ENCODE measurements at regions not wholly inside any gene's neighbourhood (a gene's known extent, or its start where the extent isn't known, plus 50 kb on each side); places are given as distances from the start of the nearest gene placed in this dataset.

DNA sequence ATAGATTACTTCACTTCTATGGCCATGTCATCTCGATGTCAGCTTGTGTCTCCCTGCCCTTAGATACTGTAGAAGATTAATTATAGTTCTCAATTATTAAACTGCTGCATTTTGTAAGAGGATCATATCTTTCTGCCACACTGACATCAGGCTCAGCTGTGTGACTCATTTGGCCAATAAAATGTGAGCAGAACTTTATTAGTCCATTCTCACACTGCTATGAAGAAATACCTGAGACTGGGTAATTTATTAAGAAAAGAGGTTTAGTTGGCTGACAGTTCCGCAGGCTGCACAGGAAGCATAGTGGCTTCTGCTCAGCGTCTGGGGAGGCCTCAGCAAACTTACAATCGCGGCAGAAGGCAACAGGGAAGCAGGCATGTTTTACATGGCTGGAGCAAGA lies 290.4 kb downstream of the RAD51AP2 start:
- H3F3A ChIP-seq (replicated peaks; ENCODE audit: low read depth): no peaks in the 10 kb centered on the region
- H3K27me3 ChIP-seq (ENCODE audit: insufficient read depth): no peaks in the 10 kb centered on the region
- peak overlapping the region; percentile 64 for H2AFZ ChIP-seq
- no peak for ATAC-seq
- Mint-ChIP-seq H3K9me3 (no peaks in the 10 kb centered on the region), H3K4me3 (no peak overlapping the region), H3K36me3 (ENCODE audit: low read depth) (no peaks in the 10 kb centered on the region), H3K4me1 (peaks cover 12% of the 10 kb centered on the region), H3K27ac (no peak overlapping the region), H3K27me3 (ENCODE audit: insufficient read depth, low read depth, poor library complexity) (no peaks in the 10 kb centered on the region)
- peaks cover 5% of the 10 kb centered on the region for H3K9me2 ChIP-seq (ENCODE audit: insufficient read depth)
- no peak overlapping the region for H3K4me3 ChIP-seq
- H4K20me1 ChIP-seq (replicated peaks; ENCODE audit: insufficient read depth): no peaks in the 10 kb centered on the region
- no peaks in the 10 kb centered on the region for H3K36me3 ChIP-seq (ENCODE audit: insufficient read depth)
- H3K4me1 ChIP-seq (ENCODE audit: insufficient read depth): peaks cover 12% of the 10 kb centered on the region
- no peak overlapping the region for H3K4me2 ChIP-seq
- H3K79me2 ChIP-seq (replicated peaks; ENCODE audit: insufficient read depth): no peaks in the 10 kb centered on the region
- no peak overlapping the region for H3K27ac ChIP-seq (ENCODE audit: low read depth)
- TF ChIP-seq NANOG (IDR thresholded peaks at IDR 0.05; ENCODE audit: borderline replicate concordance): no peak
- TF ChIP-seq, protein P1, sequence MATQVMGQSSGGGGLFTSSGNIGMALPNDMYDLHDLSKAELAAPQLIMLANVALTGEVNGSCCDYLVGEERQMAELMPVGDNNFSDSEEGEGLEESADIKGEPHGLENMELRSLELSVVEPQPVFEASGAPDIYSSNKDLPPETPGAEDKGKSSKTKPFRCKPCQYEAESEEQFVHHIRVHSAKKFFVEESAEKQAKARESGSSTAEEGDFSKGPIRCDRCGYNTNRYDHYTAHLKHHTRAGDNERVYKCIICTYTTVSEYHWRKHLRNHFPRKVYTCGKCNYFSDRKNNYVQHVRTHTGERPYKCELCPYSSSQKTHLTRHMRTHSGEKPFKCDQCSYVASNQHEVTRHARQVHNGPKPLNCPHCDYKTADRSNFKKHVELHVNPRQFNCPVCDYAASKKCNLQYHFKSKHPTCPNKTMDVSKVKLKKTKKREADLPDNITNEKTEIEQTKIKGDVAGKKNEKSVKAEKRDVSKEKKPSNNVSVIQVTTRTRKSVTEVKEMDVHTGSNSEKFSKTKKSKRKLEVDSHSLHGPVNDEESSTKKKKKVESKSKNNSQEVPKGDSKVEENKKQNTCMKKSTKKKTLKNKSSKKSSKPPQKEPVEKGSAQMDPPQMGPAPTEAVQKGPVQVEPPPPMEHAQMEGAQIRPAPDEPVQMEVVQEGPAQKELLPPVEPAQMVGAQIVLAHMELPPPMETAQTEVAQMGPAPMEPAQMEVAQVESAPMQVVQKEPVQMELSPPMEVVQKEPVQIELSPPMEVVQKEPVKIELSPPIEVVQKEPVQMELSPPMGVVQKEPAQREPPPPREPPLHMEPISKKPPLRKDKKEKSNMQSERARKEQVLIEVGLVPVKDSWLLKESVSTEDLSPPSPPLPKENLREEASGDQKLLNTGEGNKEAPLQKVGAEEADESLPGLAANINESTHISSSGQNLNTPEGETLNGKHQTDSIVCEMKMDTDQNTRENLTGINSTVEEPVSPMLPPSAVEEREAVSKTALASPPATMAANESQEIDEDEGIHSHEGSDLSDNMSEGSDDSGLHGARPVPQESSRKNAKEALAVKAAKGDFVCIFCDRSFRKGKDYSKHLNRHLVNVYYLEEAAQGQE (IDR thresholded peaks at IDR 0.05; ENCODE audit: unreplicated experiment): no peak
- no peak for TF ChIP-seq ZNF331 (CRISPR knock-in tag; IDR thresholded peaks at IDR 0.05; ENCODE audit: low read depth)
- TF ChIP-seq CREB1 (CRISPR knock-in tag; IDR thresholded peaks at IDR 0.05; ENCODE audit: low read depth): no peak
- no peak for TF ChIP-seq EZH2phosphoT487 (IDR thresholded peaks at IDR 0.05; ENCODE audit: unreplicated experiment)
- TF ChIP-seq EZH2 (IDR thresholded peaks at IDR 0.05; ENCODE audit: low read depth, unreplicated experiment): no peak
- DNase-seq (ENCODE audit: low spot score): no peak

DNA sequence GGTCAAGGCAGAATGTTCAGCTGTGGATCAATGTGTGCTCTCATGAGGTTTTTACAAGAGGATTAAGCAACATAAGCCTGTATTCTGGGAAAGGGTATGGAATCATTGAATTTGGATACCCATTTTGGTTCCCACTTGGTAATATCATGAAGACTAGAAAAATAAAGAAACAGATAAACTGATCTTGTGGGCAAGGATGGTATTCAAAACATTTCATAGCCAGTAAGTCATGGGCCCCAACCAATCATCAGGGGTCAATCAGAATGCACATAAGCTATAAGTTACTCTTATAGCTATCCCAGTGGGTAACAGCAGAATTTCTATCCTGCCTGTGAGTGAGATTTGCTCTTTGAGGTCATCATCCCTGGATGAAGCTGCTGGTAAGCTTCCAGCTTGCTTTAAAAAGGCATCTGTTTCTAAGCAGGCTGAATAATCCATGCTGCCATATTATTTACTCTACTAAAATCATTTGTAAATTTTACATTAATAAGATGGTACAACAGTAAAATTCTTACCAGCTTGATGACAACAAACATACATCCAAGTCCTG lies 291.2 kb downstream of the RAD51AP2 start:
- no peak overlapping the region; the same call in 1 of the 2 replicates for H2AFZ ChIP-seq
- H3F3A ChIP-seq (replicated peaks; ENCODE audit: low read depth): no peaks in the 10 kb centered on the region
- H3K27ac Mint-ChIP-seq: 0 out of 2 replicates have a peak overlapping the region, but pooled peaks have one; percentile 61
- no peaks in the 10 kb centered on the region for H3K27me3 ChIP-seq (ENCODE audit: insufficient read depth)
- peaks cover 12% of the 10 kb centered on the region for H3K4me1 ChIP-seq (ENCODE audit: insufficient read depth)
- no peaks in the 10 kb centered on the region for H3K36me3 ChIP-seq (ENCODE audit: insufficient read depth)
- no peaks in the 10 kb centered on the region for H4K20me1 ChIP-seq (replicated peaks; ENCODE audit: insufficient read depth)
- no peaks in the 10 kb centered on the region for H3K36me3 Mint-ChIP-seq (ENCODE audit: low read depth)
- H3K4me2 ChIP-seq: no peak overlapping the region
- no peak for DNase-seq (ENCODE audit: low spot score)
- no peak overlapping the region for H3K4me3 Mint-ChIP-seq
- H3K9me2 ChIP-seq (ENCODE audit: insufficient read depth): peaks cover 5% of the 10 kb centered on the region
- no peak overlapping the region for H3K4me3 ChIP-seq
- peaks cover 15% of the 10 kb centered on the region for H3K4me1 Mint-ChIP-seq
- no peak for ATAC-seq
- H3K9me3 Mint-ChIP-seq: no peaks in the 10 kb centered on the region
- H3K27me3 Mint-ChIP-seq (ENCODE audit: insufficient read depth, low read depth, poor library complexity): no peaks in the 10 kb centered on the region
- H3K27ac ChIP-seq (ENCODE audit: low read depth): no peak overlapping the region
- H3K79me2 ChIP-seq (replicated peaks; ENCODE audit: insufficient read depth): no peaks in the 10 kb centered on the region
- TF ChIP-seq EZH2phosphoT487 (IDR thresholded peaks at IDR 0.05; ENCODE audit: unreplicated experiment) (no peak), STAT1 (IDR thresholded peaks at IDR 0.05; ENCODE audit: unreplicated experiment) (no peak), CREB1 (CRISPR knock-in tag; IDR thresholded peaks at IDR 0.05; ENCODE audit: low read depth) (no peak)
- TF ChIP-seq, protein P1 (IDR thresholded peaks at IDR 0.05; ENCODE audit: unreplicated experiment): no peak
- TF ChIP-seq, protein P2, sequence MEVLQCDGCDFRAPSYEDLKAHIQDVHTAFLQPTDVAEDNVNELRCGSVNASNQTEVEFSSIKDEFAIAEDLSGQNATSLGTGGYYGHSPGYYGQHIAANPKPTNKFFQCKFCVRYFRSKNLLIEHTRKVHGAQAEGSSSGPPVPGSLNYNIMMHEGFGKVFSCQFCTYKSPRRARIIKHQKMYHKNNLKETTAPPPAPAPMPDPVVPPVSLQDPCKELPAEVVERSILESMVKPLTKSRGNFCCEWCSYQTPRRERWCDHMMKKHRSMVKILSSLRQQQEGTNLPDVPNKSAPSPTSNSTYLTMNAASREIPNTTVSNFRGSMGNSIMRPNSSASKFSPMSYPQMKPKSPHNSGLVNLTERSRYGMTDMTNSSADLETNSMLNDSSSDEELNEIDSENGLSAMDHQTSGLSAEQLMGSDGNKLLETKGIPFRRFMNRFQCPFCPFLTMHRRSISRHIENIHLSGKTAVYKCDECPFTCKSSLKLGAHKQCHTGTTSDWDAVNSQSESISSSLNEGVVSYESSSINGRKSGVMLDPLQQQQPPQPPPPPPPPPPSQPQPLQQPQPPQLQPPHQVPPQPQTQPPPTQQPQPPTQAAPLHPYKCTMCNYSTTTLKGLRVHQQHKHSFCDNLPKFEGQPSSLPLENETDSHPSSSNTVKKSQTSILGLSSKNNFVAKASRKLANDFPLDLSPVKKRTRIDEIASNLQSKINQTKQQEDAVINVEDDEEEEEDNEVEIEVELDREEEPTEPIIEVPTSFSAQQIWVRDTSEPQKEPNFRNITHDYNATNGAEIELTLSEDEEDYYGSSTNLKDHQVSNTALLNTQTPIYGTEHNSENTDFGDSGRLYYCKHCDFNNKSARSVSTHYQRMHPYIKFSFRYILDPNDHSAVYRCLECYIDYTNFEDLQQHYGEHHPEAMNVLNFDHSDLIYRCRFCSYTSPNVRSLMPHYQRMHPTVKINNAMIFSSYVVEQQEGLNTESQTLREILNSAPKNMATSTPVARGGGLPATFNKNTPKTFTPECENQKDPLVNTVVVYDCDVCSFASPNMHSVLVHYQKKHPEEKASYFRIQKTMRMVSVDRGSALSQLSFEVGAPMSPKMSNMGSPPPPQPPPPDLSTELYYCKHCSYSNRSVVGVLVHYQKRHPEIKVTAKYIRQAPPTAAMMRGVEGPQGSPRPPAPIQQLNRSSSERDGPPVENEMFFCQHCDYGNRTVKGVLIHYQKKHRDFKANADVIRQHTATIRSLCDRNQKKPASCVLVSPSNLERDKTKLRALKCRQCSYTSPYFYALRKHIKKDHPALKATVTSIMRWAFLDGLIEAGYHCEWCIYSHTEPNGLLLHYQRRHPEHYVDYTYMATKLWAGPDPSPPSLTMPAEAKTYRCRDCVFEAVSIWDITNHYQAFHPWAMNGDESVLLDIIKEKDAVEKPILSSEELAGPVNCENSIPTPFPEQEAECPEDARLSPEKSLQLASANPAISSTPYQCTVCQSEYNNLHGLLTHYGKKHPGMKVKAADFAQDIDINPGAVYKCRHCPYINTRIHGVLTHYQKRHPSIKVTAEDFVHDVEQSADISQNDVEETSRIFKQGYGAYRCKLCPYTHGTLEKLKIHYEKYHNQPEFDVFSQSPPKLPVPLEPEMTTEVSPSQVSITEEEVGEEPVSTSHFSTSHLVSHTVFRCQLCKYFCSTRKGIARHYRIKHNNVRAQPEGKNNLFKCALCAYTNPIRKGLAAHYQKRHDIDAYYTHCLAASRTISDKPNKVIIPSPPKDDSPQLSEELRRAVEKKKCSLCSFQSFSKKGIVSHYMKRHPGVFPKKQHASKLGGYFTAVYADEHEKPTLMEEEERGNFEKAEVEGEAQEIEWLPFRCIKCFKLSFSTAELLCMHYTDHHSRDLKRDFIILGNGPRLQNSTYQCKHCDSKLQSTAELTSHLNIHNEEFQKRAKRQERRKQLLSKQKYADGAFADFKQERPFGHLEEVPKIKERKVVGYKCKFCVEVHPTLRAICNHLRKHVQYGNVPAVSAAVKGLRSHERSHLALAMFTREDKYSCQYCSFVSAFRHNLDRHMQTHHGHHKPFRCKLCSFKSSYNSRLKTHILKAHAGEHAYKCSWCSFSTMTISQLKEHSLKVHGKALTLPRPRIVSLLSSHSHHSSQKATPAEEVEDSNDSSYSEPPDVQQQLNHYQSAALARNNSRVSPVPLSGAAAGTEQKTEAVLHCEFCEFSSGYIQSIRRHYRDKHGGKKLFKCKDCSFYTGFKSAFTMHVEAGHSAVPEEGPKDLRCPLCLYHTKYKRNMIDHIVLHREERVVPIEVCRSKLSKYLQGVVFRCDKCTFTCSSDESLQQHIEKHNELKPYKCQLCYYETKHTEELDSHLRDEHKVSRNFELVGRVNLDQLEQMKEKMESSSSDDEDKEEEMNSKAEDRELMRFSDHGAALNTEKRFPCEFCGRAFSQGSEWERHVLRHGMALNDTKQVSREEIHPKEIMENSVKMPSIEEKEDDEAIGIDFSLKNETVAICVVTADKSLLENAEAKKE (CRISPR knock-in tag; IDR thresholded peaks at IDR 0.05): no peak

Data from GM23338 (cell line).